ENCODE measurements at regions not wholly inside any gene's neighbourhood (a gene's known extent, or its start where the extent isn't known, plus 50 kb on each side); places are given as distances from the start of the nearest gene placed in this dataset.

- peak; percentile 25 for FAIRE-seq
- TF ChIP-seq CTCF (IDR thresholded peaks at IDR 0.05; ENCODE audit: insufficient read depth, missing control alignments), result no peak
These were observed 64.2 kb upstream of the DCC start for GRCh38 chr18:52275817-52276216.

GRCh38 chr18:52277785-52278184 lies 62.2 kb upstream of the DCC start:
- no peak for TF ChIP-seq CTCF (IDR thresholded peaks at IDR 0.05; ENCODE audit: insufficient read depth, missing control alignments)
- FAIRE-seq, result no peak
- DNase-seq (ENCODE audit: insufficient read length, low spot score), result no peak

More at GRCh38 chr18:52275817-52276216, 64.2 kb upstream of the DCC start:
- no peak for DNase-seq (ENCODE audit: insufficient read length, low spot score)

GRCh38 chr18:52278191-52278590 lies 61.8 kb upstream of the DCC start:
- FAIRE-seq, result peak; percentile 82
- no peak for DNase-seq (ENCODE audit: insufficient read length, low spot score)
- TF ChIP-seq CTCF (IDR thresholded peaks at IDR 0.05; ENCODE audit: insufficient read depth, missing control alignments), result no peak

- DNase-seq (ENCODE audit: insufficient read length, low spot score) (no peak), FAIRE-seq (no peak)
- TF ChIP-seq CTCF (IDR thresholded peaks at IDR 0.05; ENCODE audit: insufficient read depth, missing control alignments), result no peak
These were observed 59.3 kb upstream of the DCC start for GRCh38 chr18:52280702-52281101.

- FAIRE-seq, result no peak
- DNase-seq (ENCODE audit: insufficient read length, low spot score), result no peak
- no peak for TF ChIP-seq CTCF (IDR thresholded peaks at IDR 0.05; ENCODE audit: insufficient read depth, missing control alignments)
These were observed 56.1 kb upstream of the DCC start for GRCh38 chr18:52283927-52284326.

GRCh38 chr18:52286675-52287074 lies 53.3 kb upstream of the DCC start:
- TF ChIP-seq CTCF (IDR thresholded peaks at IDR 0.05; ENCODE audit: insufficient read depth, missing control alignments), result no peak
- FAIRE-seq, result no peak
- no peak for DNase-seq (ENCODE audit: insufficient read length, low spot score)

GRCh38 chr18:52287151-52287550 lies 52.8 kb upstream of the DCC start:
- TF ChIP-seq CTCF (IDR thresholded peaks at IDR 0.05; ENCODE audit: insufficient read depth, missing control alignments), result no peak
- FAIRE-seq, result peak; percentile 66
- DNase-seq (ENCODE audit: insufficient read length, low spot score), result no peak

All from D721Med (cell line).